Activated T-helper 1 cell treated with anti-CD3 and anti-CD28 coated beads, Interleukin-12 subunit alpha, Interleukin-12 subunit beta, Interleukin-2, Interleukin-4 antibody, amounts not matched to agents 30 ng/mL and 10 ng/mL and 1 ng/mL, durations not matched to agents 14 hours and 24 hours and 36 hours (primary cell): ENCODE measurements at regions not wholly inside any gene's neighbourhood (a gene's known extent, or its start where the extent isn't known, plus 50 kb on each side); places are given as distances from the start of the nearest gene placed in this dataset.
"Not testable (repeated sequence)": the region's sequence is repeated elsewhere in the genome, so short reads cannot be mapped to it uniquely, and the experiment has no call there.

Experiments used
- DNase-seq: peaks from one replicate; pipeline ENCODE4 v3.0.0; 2021; ENCODE audit warnings: low spot score
- H3K27ac Mint-ChIP-seq: one replicate; pipeline ENCODE4 v1.8.0; 2021; ENCODE audit warnings: mild to moderate bottlenecking, mixed read lengths
- H3K27me3 Mint-ChIP-seq: one replicate; pipeline ENCODE4 v1.8.0; 2022; ENCODE audit warnings: mild to moderate bottlenecking, moderate library complexity, mixed read lengths; ENCODE audit not compliant: insufficient read depth
- H3K36me3 Mint-ChIP-seq: one replicate; pipeline ENCODE4 v1.8.0; 2021; ENCODE audit warnings: low read depth, mixed read lengths
- H3K4me1 Mint-ChIP-seq: one replicate; pipeline ENCODE4 v1.8.0; 2021; ENCODE audit warnings: low read depth, mixed read lengths
- H3K4me3 Mint-ChIP-seq: one replicate; pipeline ENCODE4 v1.8.0; 2021; ENCODE audit warnings: mild to moderate bottlenecking, moderate library complexity, mixed read lengths
- H3K9me3 Mint-ChIP-seq: one replicate; pipeline ENCODE4 v1.8.0; 2021; ENCODE audit warnings: mixed read lengths
- intact Hi-C: fragments of 100-400 bp; cut with micrococcal nuclease; formaldehyde crosslinking; loops from one replicate; pipeline ENCODE4 v1.15.1; 2024

DNA sequence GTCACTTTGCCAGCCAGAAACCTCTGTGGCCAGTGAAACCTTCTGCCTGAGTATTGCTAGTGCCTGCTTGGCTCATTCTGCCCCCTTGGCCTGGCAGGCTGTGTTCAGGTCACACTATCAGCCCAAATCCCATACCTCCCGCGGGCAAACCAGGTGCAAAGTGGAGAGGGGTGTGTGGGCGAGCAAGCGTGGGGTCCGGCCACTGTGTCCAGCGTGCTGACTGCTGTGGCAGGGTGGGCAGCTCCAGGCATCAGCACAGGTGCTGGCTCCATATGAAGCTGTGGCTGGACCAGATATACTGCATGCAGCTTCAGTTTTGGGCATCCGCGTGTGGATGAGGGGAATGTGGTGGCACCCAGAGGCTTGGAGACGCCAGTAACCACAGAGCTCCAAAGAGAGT is 576.5 kb upstream of the EDIL3 start:
- Mint-ChIP-seq H3K9me3 (no peaks in the 10 kb centered on the region), H3K4me3 (no peak overlapping the region), H3K4me1 (no peaks in the 10 kb centered on the region), H3K27ac (no peak overlapping the region), H3K27me3 (no peaks in the 10 kb centered on the region), H3K36me3 (no peaks in the 10 kb centered on the region)
- intact Hi-C loops, result no loop called here
- no peak for DNase-seq

DNA sequence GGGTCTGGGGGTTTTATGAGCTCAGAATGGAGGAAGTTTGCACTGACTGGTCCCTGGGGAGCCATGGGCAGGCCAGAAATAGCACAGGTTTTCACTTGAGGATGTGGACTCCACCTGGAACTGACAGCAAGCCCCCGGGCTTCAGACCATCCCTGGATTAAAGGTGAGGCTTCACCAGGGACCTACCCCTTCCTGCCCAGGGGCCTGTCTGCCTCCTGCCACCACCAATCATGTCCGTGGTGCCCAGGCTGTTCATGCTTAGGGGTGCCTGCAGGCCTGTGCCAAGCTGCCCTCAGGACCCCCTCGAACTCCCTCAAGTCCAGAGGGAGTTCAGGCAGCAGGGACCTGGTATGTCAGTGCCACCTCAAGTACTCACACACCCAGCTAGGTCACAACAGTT is 577.2 kb upstream of the EDIL3 start:
- H3K36me3 Mint-ChIP-seq, result no peaks in the 10 kb centered on the region
- H3K4me3 Mint-ChIP-seq, result no peak overlapping the region

DNA sequence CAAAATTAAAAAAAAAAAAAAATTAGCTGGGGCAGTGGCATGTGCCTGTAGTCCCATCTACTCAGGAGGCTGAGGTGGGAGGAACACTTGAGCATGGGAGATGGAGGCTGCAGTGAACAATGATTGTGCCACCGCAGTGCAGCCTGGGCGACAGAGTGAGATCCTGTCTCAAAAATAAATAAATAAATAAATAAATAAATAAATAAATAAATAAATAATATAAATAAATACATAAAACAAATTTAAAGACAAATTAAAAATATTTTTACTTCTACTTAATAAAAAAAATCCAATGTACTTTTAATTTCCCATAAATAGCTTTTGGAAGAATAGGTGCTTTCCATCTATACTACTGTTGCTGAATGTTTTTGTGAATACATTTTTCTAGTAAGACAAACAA is 598.4 kb upstream of the EDIL3 start:
- Mint-ChIP-seq H3K9me3 (peaks cover 4% of the 10 kb centered on the region), H3K4me3 (no peak overlapping the region), H3K27me3 (no peaks in the 10 kb centered on the region), H3K4me1 (no peaks in the 10 kb centered on the region), H3K36me3 (no peaks in the 10 kb centered on the region), H3K27ac (no peak overlapping the region)
- no peak for DNase-seq
- intact Hi-C loops, result no loop called here

More for the DNA sequence above, 577.2 kb upstream of the EDIL3 start:
- Mint-ChIP-seq H3K27me3 (no peaks in the 10 kb centered on the region), H3K4me1 (no peaks in the 10 kb centered on the region), H3K27ac (no peak overlapping the region), H3K9me3 (no peaks in the 10 kb centered on the region)
- intact Hi-C loops, result no loop called here
- no peak for DNase-seq

DNA sequence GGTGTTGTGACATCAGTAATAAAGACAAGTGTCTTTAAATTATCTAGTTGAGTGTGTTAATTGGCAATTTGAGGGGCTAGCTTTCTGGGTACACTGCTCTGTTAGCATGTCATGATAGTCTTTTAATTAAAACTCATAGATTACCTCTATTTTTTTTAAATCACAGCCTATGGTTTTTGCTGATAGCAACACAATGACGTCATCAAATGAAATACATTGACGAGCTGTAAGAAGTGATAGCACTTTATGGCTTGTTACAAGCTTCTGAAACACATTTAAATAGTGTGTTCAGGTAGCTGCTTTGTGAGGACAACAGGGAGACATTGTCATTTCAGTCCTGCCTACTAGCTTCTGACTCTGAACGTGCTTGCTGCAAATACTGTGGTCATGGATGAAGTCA is 600.5 kb upstream of the EDIL3 start:
- H3K27me3 Mint-ChIP-seq, result no peaks in the 10 kb centered on the region
- intact Hi-C loops, result no loop called here
- no peak overlapping the region for H3K27ac Mint-ChIP-seq
- DNase-seq, result no peak
- no peaks in the 10 kb centered on the region for H3K36me3 Mint-ChIP-seq
- no peaks in the 10 kb centered on the region for H3K4me1 Mint-ChIP-seq
- peaks cover 3% of the 10 kb centered on the region for H3K9me3 Mint-ChIP-seq
- no peak overlapping the region for H3K4me3 Mint-ChIP-seq

DNA sequence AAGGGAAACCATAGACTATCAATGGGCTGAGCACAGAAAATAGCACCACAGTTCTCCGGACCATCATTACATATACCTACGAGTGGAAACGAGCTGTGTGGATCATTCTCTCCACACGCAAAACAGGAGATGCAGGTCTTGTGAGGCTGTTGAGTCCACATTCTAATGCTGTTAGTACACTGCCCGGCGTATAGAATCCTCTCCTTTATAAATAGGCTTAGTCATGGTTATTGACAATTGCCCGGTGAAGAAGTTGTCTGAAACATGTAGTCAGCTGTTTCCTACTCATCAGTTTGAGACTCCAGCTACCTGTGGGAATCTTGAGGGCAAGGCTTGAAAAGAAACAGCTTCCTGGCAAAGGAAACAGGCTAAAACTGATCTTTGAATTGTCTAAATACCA is 602.0 kb upstream of the EDIL3 start:
- no peaks in the 10 kb centered on the region for H3K27me3 Mint-ChIP-seq

GRCh38 chr5:85000671-85001070 is 616.0 kb upstream of the EDIL3 start:
- no peaks in the 10 kb centered on the region for H3K4me1 Mint-ChIP-seq
- DNase-seq, result no peak
- H3K36me3 Mint-ChIP-seq, result no peaks in the 10 kb centered on the region
- H3K27me3 Mint-ChIP-seq, result no peaks in the 10 kb centered on the region
- peaks cover 7% of the 10 kb centered on the region for H3K9me3 Mint-ChIP-seq
- intact Hi-C loops, result no loop called here
- no peak overlapping the region for H3K4me3 Mint-ChIP-seq
- no peak overlapping the region for H3K27ac Mint-ChIP-seq

More for the DNA sequence above, 602.0 kb upstream of the EDIL3 start:
- Mint-ChIP-seq H3K4me3 (no peak overlapping the region), H3K4me1 (no peaks in the 10 kb centered on the region), H3K9me3 (no peaks in the 10 kb centered on the region), H3K36me3 (no peaks in the 10 kb centered on the region), H3K27ac (no peak overlapping the region)
- no peak for DNase-seq
- intact Hi-C loops, result no loop called here

GRCh38 chr5:85002026-85002425 is 617.3 kb upstream of the EDIL3 start:
- intact Hi-C loops, H3K4me3 Mint-ChIP-seq, H3K27ac Mint-ChIP-seq, H3K27me3 Mint-ChIP-seq, H3K4me1 Mint-ChIP-seq, H3K36me3 Mint-ChIP-seq, H3K9me3 Mint-ChIP-seq, DNase-seq: not testable (repeated sequence)

DNA sequence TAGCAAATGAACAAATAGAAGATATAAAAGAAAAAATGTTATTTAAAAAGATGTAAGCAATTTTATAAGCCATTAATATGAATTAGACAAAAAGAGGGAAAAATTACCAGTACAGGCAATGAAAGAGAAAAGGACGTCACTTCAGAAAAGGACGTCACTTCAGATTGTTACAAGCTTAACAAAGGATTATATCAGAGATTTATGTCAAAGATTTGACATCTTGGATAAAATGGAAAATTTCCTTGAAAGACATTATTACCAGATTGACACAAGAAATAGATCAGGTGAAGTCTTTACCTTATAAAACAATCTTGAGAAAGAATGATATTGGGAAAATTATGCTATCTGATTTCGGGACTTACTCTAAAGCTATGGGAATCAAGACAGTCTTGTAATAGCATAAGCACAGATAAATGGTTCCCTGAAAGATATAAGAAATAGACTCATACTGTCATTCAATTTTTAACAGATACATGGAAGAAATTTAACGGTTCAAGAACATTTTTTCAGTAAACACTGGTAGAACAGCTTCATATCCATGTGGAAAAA is 625.4 kb upstream of the EDIL3 start:
- H3K9me3 Mint-ChIP-seq, result no peaks in the 10 kb centered on the region
- no peaks in the 10 kb centered on the region for H3K36me3 Mint-ChIP-seq
- H3K27me3 Mint-ChIP-seq, result no peaks in the 10 kb centered on the region
- H3K4me3 Mint-ChIP-seq, result no peak overlapping the region
- no peak overlapping the region for H3K27ac Mint-ChIP-seq
- intact Hi-C loops, result no loop called here
- DNase-seq, result no peak
- H3K4me1 Mint-ChIP-seq, result no peaks in the 10 kb centered on the region

- H3K27me3 Mint-ChIP-seq, result no peaks in the 10 kb centered on the region
- no peak overlapping the region for H3K27ac Mint-ChIP-seq
- no peak overlapping the region for H3K4me3 Mint-ChIP-seq
- no peak for DNase-seq
- intact Hi-C loops, result no loop called here
- H3K36me3 Mint-ChIP-seq, result no peaks in the 10 kb centered on the region
- no peaks in the 10 kb centered on the region for H3K9me3 Mint-ChIP-seq
- H3K4me1 Mint-ChIP-seq, result no peaks in the 10 kb centered on the region
These were observed 632.6 kb upstream of the EDIL3 start for GRCh38 chr5:85017261-85017660.

GRCh38 chr5:85030316-85031084 is 645.8 kb upstream of the EDIL3 start:
- H3K4me3 Mint-ChIP-seq, result no peak overlapping the region
- no peaks in the 10 kb centered on the region for H3K27me3 Mint-ChIP-seq
- DNase-seq, result no peak
- no peaks in the 10 kb centered on the region for H3K36me3 Mint-ChIP-seq
- intact Hi-C loops, result no loop called here
- no peaks in the 10 kb centered on the region for H3K9me3 Mint-ChIP-seq
- H3K4me1 Mint-ChIP-seq, result no peaks in the 10 kb centered on the region
- H3K27ac Mint-ChIP-seq, result no peak overlapping the region

DNA sequence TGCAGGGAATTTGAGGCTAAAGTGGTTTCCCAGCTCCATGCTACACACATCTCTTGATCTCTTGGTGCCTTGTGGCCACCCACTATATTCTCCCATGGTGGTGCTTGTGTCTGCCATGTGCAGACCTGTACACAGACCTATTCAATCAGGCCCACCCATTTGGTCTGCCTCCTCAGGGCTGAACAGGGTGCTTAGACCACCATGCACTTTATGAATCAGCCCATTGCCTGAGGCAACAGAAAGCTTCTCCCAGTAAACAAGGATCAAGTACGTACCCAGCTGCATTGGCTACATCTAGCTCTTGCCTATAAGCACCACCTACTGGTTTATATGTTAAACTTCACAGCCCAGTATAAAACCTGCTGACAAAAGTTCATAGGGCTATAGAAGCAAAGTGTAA is 664.3 kb upstream of the EDIL3 start:
- Mint-ChIP-seq H3K27ac (no peak overlapping the region), H3K27me3 (no peaks in the 10 kb centered on the region), H3K4me3 (no peak overlapping the region), H3K9me3 (no peaks in the 10 kb centered on the region), H3K36me3 (no peaks in the 10 kb centered on the region), H3K4me1 (no peaks in the 10 kb centered on the region)
- no peak for DNase-seq
- intact Hi-C loops, result no loop called here

DNA sequence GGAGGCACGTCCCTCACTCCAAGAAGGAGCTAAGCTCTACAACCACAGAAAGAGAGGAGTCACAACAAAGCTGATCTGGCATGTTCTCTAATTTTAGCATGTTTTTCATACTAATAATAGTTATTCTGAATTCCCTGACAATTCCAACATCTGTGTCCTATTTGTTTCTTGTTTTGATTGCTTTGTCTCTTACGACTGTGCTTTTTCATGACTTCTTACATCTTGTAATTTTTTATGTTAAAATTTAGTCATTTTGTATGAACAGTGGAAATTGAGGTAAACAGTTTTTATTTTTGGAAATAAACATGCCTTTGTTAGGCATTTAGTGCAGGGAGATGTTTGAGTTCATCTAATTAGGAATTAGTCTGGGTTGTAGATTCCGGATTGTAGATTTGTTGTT is 668.1 kb upstream of the EDIL3 start:
- H3K27ac Mint-ChIP-seq, result no peak overlapping the region
- no peak overlapping the region for H3K4me3 Mint-ChIP-seq
- intact Hi-C loops, result no loop called here
- no peak for DNase-seq
- no peaks in the 10 kb centered on the region for H3K36me3 Mint-ChIP-seq
- no peaks in the 10 kb centered on the region for H3K9me3 Mint-ChIP-seq
- no peaks in the 10 kb centered on the region for H3K27me3 Mint-ChIP-seq
- H3K4me1 Mint-ChIP-seq, result no peaks in the 10 kb centered on the region

- no peak for DNase-seq
- Mint-ChIP-seq H3K4me1 (no peaks in the 10 kb centered on the region), H3K9me3 (no peaks in the 10 kb centered on the region), H3K36me3 (no peaks in the 10 kb centered on the region), H3K4me3 (no peak overlapping the region), H3K27ac (no peak overlapping the region), H3K27me3 (no peaks in the 10 kb centered on the region)
- intact Hi-C loops, result no loop called here
These were observed 685.3 kb upstream of the EDIL3 start for GRCh38 chr5:85069659-85070640.
